ENCODE measurements at regions not wholly inside any gene's neighbourhood (a gene's known extent, or its start where the extent isn't known, plus 50 kb on each side); places are given as distances from the start of the nearest gene placed in this dataset.
"Not testable (repeated sequence)": the region's sequence is repeated elsewhere in the genome, so short reads cannot be mapped to it uniquely, and the experiment has no call there.

DNA sequence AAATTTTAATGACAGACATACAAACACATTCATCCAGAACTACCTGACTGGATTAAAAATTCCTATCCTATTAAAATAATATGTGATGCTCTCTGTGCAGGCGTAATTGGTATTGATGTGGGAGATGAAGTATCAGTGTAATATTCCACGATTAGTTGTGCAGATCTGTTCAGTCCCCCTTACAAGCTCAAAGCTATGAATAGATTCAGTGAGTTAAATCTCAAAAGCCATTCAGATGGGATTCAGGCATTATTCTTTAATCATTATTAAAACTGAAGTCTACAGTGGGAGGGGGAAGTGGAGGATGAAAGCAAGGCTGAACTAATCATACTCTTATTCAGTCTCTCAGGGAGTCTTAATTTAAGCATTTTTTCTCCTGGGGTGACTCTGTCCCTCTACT lies 855.8 kb downstream of the EFNA5 start:
- no peak for DNase-seq
- H3K9me3 ChIP-seq (replicated peaks) = no peaks in the 10 kb centered on the region
- no peaks in the 10 kb centered on the region for H3K36me3 ChIP-seq
- H3K4me3 ChIP-seq = no peak overlapping the region
- no peaks in the 10 kb centered on the region for H3K27me3 ChIP-seq
- H3K27ac ChIP-seq = no peak overlapping the region
- no peaks in the 10 kb centered on the region for H3K4me1 ChIP-seq

DNA sequence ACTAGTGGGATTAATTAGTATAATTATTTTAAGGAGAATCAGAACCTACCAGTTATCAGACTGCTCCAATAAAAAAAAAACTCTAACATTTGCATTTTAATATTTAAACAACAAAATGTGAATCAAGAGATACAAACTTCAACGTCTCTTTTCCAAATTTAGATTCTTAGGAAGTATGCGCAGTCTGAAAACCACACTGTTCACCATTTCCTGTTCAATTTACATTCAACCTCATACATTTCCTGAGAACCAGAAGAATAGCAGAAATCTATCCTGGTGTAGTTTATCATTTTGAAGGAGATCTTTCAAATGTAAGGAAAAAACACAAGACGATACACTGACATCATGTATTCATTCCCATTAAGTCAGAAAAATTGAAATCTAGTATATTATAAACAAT lies 869.2 kb downstream of the EFNA5 start:
- no peaks in the 10 kb centered on the region for H3K27me3 ChIP-seq
- H3K27ac ChIP-seq = no peak overlapping the region
- no peaks in the 10 kb centered on the region for H3K36me3 ChIP-seq
- H3K9me3 ChIP-seq (replicated peaks) = no peaks in the 10 kb centered on the region
- no peak for DNase-seq
- H3K4me3 ChIP-seq = no peak overlapping the region
- no peaks in the 10 kb centered on the region for H3K4me1 ChIP-seq

DNA sequence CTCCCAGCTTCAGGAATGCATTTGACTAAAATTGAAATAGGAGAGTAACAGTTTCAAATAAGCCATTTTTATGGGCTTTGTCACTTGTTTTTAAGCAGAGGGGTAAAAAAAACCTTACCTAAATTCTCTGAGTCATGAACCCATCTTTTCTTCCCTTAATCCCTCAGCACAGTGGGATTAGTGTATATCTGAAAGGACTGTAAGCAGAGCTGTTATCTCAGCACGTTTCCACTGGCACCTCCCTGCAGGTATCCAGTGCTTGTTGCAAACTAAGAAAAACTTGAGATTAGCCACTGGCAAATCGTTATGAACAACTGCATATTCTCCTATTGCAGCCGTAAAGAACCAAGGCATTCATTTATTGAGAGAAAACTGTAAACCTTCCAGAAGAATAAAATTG lies 872.7 kb downstream of the EFNA5 start:
- Histone ChIP-seq H3K4me1 (no peaks in the 10 kb centered on the region), H3K9me3 (replicated peaks) (no peaks in the 10 kb centered on the region), H3K27ac (no peak overlapping the region), H3K27me3 (no peaks in the 10 kb centered on the region), H3K4me3 (no peak overlapping the region), H3K36me3 (no peaks in the 10 kb centered on the region)
- DNase-seq = no peak

DNA sequence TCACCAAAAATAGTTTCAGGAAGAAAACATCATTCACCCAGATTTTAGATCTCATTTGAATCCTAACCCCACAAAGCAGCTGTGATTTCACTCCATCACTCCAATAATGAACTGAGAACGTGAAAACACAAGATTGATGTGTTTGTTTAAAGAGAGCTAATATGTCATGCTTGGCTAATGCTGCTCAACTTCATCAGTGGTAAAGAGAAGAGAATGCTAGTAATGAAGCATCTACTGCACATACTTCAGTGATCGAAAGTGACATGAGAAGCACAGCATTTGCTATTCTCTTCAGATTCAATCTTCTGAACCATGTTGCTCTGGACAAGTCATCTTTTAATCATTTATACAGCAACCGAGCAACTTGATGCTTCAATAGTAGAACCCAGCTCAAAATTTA lies 874.7 kb downstream of the EFNA5 start:
- DNase-seq = no peak
- Histone ChIP-seq H3K27ac (no peak overlapping the region), H3K9me3 (replicated peaks) (no peaks in the 10 kb centered on the region), H3K4me1 (no peaks in the 10 kb centered on the region), H3K27me3 (no peaks in the 10 kb centered on the region), H3K36me3 (no peaks in the 10 kb centered on the region), H3K4me3 (no peak overlapping the region)

DNA sequence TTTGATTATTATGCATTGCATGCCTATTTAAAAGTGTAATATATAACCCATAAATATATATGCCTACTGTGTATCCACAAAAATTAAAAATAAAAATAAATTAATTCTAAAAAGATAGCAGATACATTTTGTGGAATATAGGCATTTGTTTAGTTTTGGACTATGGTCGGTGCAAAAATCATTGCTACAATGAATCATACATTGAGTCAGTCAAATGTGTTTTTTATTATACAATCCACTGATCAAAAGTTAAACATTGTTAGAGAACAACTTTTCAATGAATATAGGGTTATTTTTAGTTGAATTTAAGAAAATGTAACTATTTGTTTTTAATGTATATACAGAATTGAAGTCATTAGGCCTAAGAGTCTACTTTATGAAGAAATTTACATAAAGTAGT lies 885.9 kb downstream of the EFNA5 start:
- no peaks in the 10 kb centered on the region for H3K27me3 ChIP-seq
- no peaks in the 10 kb centered on the region for H3K9me3 ChIP-seq (replicated peaks)
- no peak for DNase-seq
- H3K36me3 ChIP-seq = no peaks in the 10 kb centered on the region
- H3K4me1 ChIP-seq = no peaks in the 10 kb centered on the region
- H3K27ac ChIP-seq = no peak overlapping the region
- H3K4me3 ChIP-seq = no peak overlapping the region

DNA sequence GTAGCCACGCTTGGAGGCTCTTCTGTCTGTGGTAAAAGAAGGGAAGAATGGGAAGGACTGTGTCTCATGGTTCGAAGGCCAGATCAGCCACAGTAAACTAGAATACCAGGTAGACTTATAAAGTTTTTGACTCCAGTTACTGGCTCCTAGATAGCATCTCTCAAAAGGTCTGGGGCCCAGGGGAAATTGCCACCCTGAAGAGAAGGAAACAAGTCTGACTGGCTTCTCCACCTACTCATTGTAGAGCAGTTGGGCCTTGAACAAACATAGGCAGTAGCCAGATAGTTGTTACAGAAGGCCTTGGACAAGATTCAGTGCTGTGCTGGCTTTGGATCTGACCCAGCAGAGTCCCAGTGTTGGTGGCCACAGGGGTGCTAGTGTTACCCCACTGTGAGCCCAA lies 890.4 kb downstream of the EFNA5 start:
- no peak overlapping the region for H3K4me3 ChIP-seq
- no peaks in the 10 kb centered on the region for H3K9me3 ChIP-seq (replicated peaks)
- no peak for DNase-seq
- no peak overlapping the region for H3K27ac ChIP-seq
- H3K36me3 ChIP-seq = no peaks in the 10 kb centered on the region
- H3K27me3 ChIP-seq = no peaks in the 10 kb centered on the region
- H3K4me1 ChIP-seq = no peaks in the 10 kb centered on the region

DNA sequence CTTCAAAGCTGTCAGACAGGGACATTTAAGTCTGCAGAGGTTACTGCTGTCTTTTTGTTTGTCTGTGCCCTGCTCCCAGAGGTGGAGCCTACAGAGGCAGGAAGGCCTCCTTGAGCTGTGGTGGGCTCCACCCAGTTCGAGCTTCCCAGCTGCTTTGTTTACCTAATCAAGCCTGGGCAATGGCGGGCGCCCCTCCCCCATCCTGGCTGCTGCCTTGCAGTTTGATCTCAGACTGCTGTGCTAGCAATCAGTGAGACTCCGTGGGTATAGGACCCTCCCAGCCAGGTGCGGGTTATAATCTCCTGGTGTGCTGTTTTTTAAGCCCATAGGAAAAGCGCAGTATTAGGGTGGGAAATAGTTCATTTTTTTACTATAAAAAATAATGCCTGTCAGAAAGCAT lies 894.2 kb downstream of the EFNA5 start:
- H3K27ac ChIP-seq; H3K4me3 ChIP-seq; H3K36me3 ChIP-seq; H3K27me3 ChIP-seq; H3K9me3 ChIP-seq (replicated peaks); H3K4me1 ChIP-seq: not testable (repeated sequence)
- peak in 1 of 2 experiments; percentile 7 for DNase-seq

- no peaks in the 10 kb centered on the region; the same call in 1 of the 2 replicates for H3K36me3 ChIP-seq
- H3K4me1 ChIP-seq = no peaks in the 10 kb centered on the region
- H3K9me3 ChIP-seq (replicated peaks) = no peaks in the 10 kb centered on the region
- H3K27me3 ChIP-seq = no peaks in the 10 kb centered on the region
- DNase-seq = no peak
- no peak overlapping the region for H3K27ac ChIP-seq
- no peak overlapping the region for H3K4me3 ChIP-seq
These were observed 902.3 kb downstream of the EFNA5 start for GRCh38 chr5:106768392-106768791.

GRCh38 chr5:106766916-106767315 lies 903.8 kb downstream of the EFNA5 start:
- H3K9me3 ChIP-seq (replicated peaks) = no peaks in the 10 kb centered on the region
- H3K4me1 ChIP-seq = no peaks in the 10 kb centered on the region
- H3K27me3 ChIP-seq = no peaks in the 10 kb centered on the region
- no peak overlapping the region for H3K27ac ChIP-seq
- no peaks in the 10 kb centered on the region; the same call in 1 of the 2 replicates for H3K36me3 ChIP-seq
- H3K4me3 ChIP-seq = no peak overlapping the region
- no peak for DNase-seq

DNA sequence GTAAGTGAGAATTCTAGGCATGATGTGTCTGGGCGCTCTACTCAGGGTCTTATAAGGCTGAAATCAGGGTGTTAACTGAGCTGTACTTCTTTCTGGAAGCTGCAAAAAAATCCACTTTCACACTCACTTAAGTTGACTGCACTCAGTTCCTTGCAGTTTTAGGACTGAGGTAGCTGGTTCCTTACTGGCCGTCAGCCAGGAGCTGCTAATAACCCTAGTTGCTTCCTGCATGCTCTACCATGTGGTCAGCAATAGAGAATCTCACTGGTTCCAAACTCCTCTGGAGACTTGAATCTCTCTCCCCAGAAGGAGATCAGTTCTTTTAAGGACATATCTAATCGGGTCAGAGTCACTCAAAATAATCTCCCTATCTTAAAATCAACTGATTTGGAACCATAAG lies 911.2 kb downstream of the EFNA5 start:
- Histone ChIP-seq H3K4me3 (no peak overlapping the region), H3K27ac (no peak overlapping the region), H3K4me1 (no peaks in the 10 kb centered on the region), H3K36me3 (no peaks in the 10 kb centered on the region), H3K9me3 (replicated peaks) (no peaks in the 10 kb centered on the region), H3K27me3 (no peaks in the 10 kb centered on the region)
- no peak for DNase-seq

DNA sequence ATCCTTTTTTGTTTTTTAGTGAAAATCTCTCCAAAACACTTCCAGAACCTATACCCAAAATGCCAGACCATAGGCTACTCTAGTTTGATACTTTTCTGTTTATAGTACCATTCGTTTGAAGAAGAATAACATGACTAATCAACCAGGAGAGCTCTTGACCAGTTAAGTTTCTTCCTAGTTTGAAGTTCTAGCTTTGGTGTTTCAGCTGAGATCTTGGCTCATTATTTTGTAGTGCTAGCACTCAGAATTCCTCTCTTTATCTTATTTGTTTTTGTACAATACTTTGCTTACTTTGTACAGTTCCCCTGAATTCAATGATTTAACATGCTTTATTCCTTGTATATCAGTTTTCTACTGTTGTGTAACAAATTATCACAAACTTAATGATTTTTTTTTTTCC lies 911.6 kb downstream of the EFNA5 start:
- DNase-seq = no peak
- no peak overlapping the region for H3K27ac ChIP-seq

DNA sequence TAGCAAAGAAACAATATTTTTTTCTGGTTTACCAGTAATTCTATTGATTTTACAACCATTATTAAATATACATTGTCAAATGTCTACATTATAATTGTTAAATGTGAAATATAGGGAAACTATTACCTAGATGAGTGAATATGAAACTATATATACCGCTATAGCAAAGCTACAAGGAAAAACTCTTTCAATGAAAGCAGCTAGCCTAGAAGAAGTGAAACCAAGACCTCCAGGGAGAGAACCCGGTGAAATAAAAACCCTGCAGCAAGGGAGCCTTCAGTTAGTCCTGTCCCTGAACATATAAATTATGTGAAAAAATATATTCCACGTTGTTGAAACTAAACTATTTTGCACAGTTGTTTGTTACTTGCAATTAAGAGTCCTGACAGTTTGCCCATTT lies 913.1 kb downstream of the EFNA5 start:
- Histone ChIP-seq H3K27me3 (no peaks in the 10 kb centered on the region), H3K36me3 (no peaks in the 10 kb centered on the region), H3K27ac (no peak overlapping the region), H3K4me3 (no peak overlapping the region), H3K4me1 (no peaks in the 10 kb centered on the region), H3K9me3 (replicated peaks) (no peaks in the 10 kb centered on the region)
- peak in 1 of 2 experiments; percentile 7 for DNase-seq

More for the DNA sequence above, 911.6 kb downstream of the EFNA5 start:
- Histone ChIP-seq H3K4me3 (no peak overlapping the region), H3K36me3 (no peaks in the 10 kb centered on the region), H3K27me3 (no peaks in the 10 kb centered on the region), H3K9me3 (replicated peaks) (no peaks in the 10 kb centered on the region), H3K4me1 (no peaks in the 10 kb centered on the region)

GRCh38 chr5:106755789-106756188 lies 914.9 kb downstream of the EFNA5 start:
- DNase-seq = peak in 1 of 2 experiments; percentile 25
- H3K36me3 ChIP-seq = no peaks in the 10 kb centered on the region
- H3K27me3 ChIP-seq = no peaks in the 10 kb centered on the region
- H3K9me3 ChIP-seq (replicated peaks) = no peaks in the 10 kb centered on the region
- H3K4me1 ChIP-seq = no peaks in the 10 kb centered on the region
- H3K27ac ChIP-seq = no peak overlapping the region
- no peak overlapping the region for H3K4me3 ChIP-seq

GRCh38 chr5:106755066-106755465 lies 915.7 kb downstream of the EFNA5 start:
- Histone ChIP-seq H3K27me3 (no peaks in the 10 kb centered on the region), H3K27ac (no peak overlapping the region), H3K9me3 (replicated peaks) (no peaks in the 10 kb centered on the region), H3K4me1 (no peaks in the 10 kb centered on the region), H3K36me3 (no peaks in the 10 kb centered on the region), H3K4me3 (no peak overlapping the region)
- DNase-seq = no peak

- H3K27ac ChIP-seq = no peak overlapping the region
- no peaks in the 10 kb centered on the region for H3K9me3 ChIP-seq (replicated peaks)
- H3K4me3 ChIP-seq = no peak overlapping the region
- H3K27me3 ChIP-seq = no peaks in the 10 kb centered on the region
- no peaks in the 10 kb centered on the region for H3K4me1 ChIP-seq
- no peak for DNase-seq
- H3K36me3 ChIP-seq = no peaks in the 10 kb centered on the region
These were observed 920.9 kb downstream of the EFNA5 start for GRCh38 chr5:106749826-106750225.

GRCh38 chr5:106739127-106739526 lies 931.6 kb downstream of the EFNA5 start:
- no peak for DNase-seq
- Histone ChIP-seq H3K27me3 (no peaks in the 10 kb centered on the region), H3K27ac (no peak overlapping the region), H3K4me1 (no peaks in the 10 kb centered on the region), H3K36me3 (no peaks in the 10 kb centered on the region), H3K9me3 (replicated peaks) (no peaks in the 10 kb centered on the region), H3K4me3 (no peak overlapping the region)

DNA sequence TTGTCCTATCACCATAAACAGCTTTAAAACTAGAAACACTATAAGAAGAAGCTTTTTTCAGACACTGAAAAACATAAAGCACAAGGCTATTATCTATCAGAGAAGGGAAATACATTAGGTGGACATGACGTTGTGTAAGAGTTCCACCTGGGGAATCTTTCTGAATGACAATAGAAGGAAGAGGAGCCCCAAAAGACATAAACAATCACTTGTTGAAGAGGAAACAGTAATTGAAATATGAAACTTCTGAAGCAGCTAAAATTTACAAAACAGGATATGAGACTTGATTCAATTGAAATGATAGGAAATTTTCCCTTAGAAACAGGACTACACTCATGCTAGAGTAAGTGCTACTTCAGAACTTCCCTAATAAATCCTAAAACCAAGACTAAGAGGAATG lies 933.6 kb downstream of the EFNA5 start:
- no peaks in the 10 kb centered on the region for H3K36me3 ChIP-seq
- H3K27ac ChIP-seq = no peak overlapping the region
- H3K4me1 ChIP-seq = no peaks in the 10 kb centered on the region
- H3K9me3 ChIP-seq (replicated peaks) = peaks cover 8% of the 10 kb centered on the region
- H3K27me3 ChIP-seq = no peaks in the 10 kb centered on the region
- no peak for DNase-seq
- no peak overlapping the region for H3K4me3 ChIP-seq

All from SJCRH30 (cell line).